Psoas muscle (tissue), 7 donors: ENCODE measurements at regions not wholly inside any gene's neighbourhood (a gene's known extent, or its start where the extent isn't known, plus 50 kb on each side); places are given as distances from the start of the nearest gene placed in this dataset.
A peak's percentile ranks its signal among the peaks of the same experiment; 100 is the strongest.

Experiments used
- ATAC-seq, 4 donors: fragments of 200-7000 bp; cut with Tn5 transposase; one replicate each; pipeline ENCODE4 v1.9.1; 2020; ENCODE audit warnings: moderate library complexity in 3 of 4, mild to moderate bottlenecking in 2 of 4
- DNase-seq, 2 donors: peaks; one replicate each; pipeline ENCODE4 v3.0.0-alpha.2; 2020
- H3K27ac ChIP-seq: fragments of 200-600 bp; one replicate; pipeline ENCODE4 v1.8.0; 2022
- H3K27me3 ChIP-seq, 3 donors: fragments of 200-600 bp in 1 of 3; one replicate each; pipeline versions ENCODE4 v1.6.1 to v1.8.0; 2013 to 2022; ENCODE audit warnings: low read length in 2 of 3, mild to moderate bottlenecking in 2 of 3, moderate library complexity in 1 of 3; ENCODE audit not compliant: insufficient read depth in 3 of 3
- H3K36me3 ChIP-seq, 2 donors: fragments of 200-600 bp in 1 of 2; one replicate each; pipeline versions ENCODE4 v1.6.1 to v1.8.0; 2013 to 2022; ENCODE audit warnings: low read depth in 1 of 2, mild to moderate bottlenecking in 1 of 2, moderate library complexity in 1 of 2; ENCODE audit not compliant: insufficient read depth in 1 of 2
- H3K4me1 ChIP-seq: fragments of 200-600 bp; one replicate; pipeline ENCODE4 v1.8.0; 2022
- H3K4me3 ChIP-seq: fragments of 200-600 bp; one replicate; pipeline ENCODE4 v1.8.0; 2022; ENCODE audit warnings: mild to moderate bottlenecking
- H3K9me3 ChIP-seq: fragments of 200-600 bp; one replicate; pipeline ENCODE4 v1.8.0; 2022
- WGBS, 3 donors: extraction: QIAGEN DNeasy Blood & Tissue Kit; methylation state at CpG; one replicate each; pipeline versions ENCODE4 v1.1.6 to v1.1.7; 2013; 5-methylcytosine and 5-hydroxymethylcytosine counted together
- intact Hi-C, 2 donors: fragments of 100-400 bp; cut with DNase I; formaldehyde crosslinking; loops; one replicate each; pipeline versions ENCODE4 v1.11.0 to v1.14.2; 2022
- TF ChIP-seq, protein P1 (sequence below): fragments of 200-600 bp; IDR thresholded peaks from one replicate; pipeline ENCODE4 v1.8.0; 2022; ENCODE audit warnings: antibody characterized with exemption
- donor health status: healthy with polysubstance abuse.
- donor health status: DM: no; HTN: no; CAD: no; lungs with moderate emphysema.
- donor health status: Bipolar disorder and iron deficiency.
- donor health status: healthy.
- donor health status: DM: yes; HTN: yes; CAD: no.
- donor health status: DM: no; HTN: no; CAD: no.
- donor health status: DM: yes; HTN: yes; CAD: no.

DNA sequence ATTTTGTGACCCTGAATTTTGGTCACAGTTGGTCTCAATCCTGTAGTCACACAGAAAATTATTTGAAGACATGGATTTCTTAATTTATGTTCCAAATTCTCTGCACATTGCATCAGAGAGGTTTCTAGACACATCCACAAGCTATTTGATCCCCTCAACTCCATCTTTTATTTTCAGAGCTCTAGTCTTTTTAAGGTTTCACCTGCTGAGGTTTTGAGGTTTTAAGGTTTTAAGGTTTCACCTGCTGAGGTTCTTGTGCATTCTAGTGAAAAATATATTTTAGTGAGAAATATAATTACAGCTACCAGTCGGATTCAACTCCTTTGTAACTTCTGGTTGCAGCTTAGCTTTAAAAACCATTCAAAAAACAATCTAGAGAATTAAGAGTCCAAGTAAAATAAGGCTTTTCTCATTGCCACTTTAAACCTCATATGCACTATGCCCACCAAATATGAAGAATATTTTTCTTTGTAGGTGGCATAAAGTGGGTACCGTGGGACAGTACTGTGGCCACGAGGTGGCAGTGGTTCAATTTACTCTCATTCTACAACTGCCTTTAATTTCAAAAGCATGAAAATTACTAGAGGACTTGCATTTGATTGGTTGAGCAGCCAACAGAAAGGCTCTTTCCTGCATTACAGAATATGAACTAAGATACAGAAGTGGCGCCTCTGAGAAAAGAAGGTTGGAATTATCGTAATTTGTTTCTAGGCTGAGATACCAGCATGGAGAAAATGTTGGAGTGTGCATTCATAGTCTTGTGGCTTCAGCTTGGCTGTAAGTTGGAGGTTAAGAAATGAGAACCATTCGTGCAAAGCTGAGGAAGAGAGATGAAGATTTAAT, 366.5 kb upstream of the OR4E1 start:
- H3K9me3 ChIP-seq: no peaks in the 10 kb centered on the region
- no peaks in the 10 kb centered on the region for H3K4me1 ChIP-seq
- H3K27me3 ChIP-seq: peaks cover 0 to 4% (median 0%) of the 10 kb centered on the region in 3 donors
- DNase-seq: peak in 1 of 2 donors; percentile 8
- no peak for ATAC-seq
- TF ChIP-seq, protein P1, sequence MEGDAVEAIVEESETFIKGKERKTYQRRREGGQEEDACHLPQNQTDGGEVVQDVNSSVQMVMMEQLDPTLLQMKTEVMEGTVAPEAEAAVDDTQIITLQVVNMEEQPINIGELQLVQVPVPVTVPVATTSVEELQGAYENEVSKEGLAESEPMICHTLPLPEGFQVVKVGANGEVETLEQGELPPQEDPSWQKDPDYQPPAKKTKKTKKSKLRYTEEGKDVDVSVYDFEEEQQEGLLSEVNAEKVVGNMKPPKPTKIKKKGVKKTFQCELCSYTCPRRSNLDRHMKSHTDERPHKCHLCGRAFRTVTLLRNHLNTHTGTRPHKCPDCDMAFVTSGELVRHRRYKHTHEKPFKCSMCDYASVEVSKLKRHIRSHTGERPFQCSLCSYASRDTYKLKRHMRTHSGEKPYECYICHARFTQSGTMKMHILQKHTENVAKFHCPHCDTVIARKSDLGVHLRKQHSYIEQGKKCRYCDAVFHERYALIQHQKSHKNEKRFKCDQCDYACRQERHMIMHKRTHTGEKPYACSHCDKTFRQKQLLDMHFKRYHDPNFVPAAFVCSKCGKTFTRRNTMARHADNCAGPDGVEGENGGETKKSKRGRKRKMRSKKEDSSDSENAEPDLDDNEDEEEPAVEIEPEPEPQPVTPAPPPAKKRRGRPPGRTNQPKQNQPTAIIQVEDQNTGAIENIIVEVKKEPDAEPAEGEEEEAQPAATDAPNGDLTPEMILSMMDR: peak; percentile 9
- H3K27ac ChIP-seq: no peak overlapping the region
- H3K4me3 ChIP-seq: no peak overlapping the region
- intact Hi-C loops: no loop called here
- WGBS, 3 donors: 45 to 49% (median 45%) methylated on average over 6 of the region's 6 CpGs
- no peaks in the 10 kb centered on the region for H3K36me3 ChIP-seq

DNA sequence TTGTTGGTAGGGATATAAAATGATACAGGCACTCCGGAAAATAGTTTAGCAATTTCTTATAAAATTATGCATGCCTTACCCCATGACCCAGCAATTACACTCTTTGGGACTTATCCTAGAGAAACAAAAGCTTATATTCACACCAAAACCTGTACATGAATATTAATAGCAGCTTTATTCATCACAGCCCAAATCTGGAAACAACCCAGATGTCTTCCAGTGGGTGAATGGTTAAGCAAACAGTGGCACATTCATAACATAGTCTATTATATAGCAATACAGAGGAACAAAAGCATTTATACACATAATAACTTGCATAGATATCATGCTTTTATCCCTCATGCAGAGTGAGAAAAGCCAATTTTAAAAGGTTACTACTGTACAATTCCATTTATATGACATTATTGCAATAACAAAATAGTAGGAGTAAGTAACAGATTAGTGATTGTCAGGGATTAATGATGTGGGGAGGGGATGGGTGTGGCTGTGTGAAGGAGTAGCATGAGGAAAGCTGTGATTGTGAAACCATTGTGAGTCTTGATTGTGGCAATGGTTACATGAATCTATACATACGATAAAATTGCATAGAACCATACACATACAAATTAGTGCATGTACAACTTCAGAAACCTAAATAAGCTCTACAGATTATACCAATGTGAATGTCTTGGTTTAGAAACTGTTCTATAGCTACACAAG, 363.1 kb upstream of the OR4E1 start:
- H3K36me3 ChIP-seq: no peaks in the 10 kb centered on the region
- H3K4me3 ChIP-seq: no peak overlapping the region
- H3K9me3 ChIP-seq: no peaks in the 10 kb centered on the region
- TF ChIP-seq, protein P1: no peak
- 44 to 67% (median 49%) methylated on average over 2 of the region's 2 CpGs for WGBS, 3 donors
- intact Hi-C loops: no loop called here
- ATAC-seq (no peak), DNase-seq (no peak)
- no peaks in the 10 kb centered on the region for H3K4me1 ChIP-seq
- H3K27me3 ChIP-seq: no peaks in the 10 kb centered on the region
- H3K27ac ChIP-seq: no peak overlapping the region

DNA sequence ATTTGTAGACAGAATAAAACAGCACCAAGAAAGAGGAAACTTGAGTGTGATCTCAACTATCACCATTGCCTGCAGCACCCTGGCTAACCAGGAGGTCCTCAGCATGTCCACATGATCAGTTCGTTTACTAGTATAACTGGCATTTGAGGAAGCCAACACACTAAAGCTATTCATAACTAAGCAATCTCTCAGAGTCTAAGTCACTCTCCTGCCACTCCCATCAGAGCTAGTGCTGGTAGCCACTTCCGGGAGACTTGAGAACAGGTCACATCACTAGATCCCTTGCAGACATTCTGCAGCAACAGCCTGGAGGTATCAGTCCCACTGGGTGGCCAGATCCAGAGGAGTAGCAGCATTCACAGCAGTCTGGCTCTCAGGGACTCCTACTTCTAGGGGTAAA, 352.9 kb upstream of the OR4E1 start:
- DNase-seq (no peak), ATAC-seq (no peak)
- Histone ChIP-seq H3K27me3 (no peaks in the 10 kb centered on the region), H3K36me3 (no peaks in the 10 kb centered on the region), H3K9me3 (no peaks in the 10 kb centered on the region), H3K4me3 (no peak overlapping the region), H3K27ac (no peak overlapping the region), H3K4me1 (no peaks in the 10 kb centered on the region)
- intact Hi-C loops: no loop called here
- TF ChIP-seq, protein P1: no peak
- 46 to 75% (median 57%) methylated on average over 2 of the region's 2 CpGs for WGBS, 3 donors

DNA sequence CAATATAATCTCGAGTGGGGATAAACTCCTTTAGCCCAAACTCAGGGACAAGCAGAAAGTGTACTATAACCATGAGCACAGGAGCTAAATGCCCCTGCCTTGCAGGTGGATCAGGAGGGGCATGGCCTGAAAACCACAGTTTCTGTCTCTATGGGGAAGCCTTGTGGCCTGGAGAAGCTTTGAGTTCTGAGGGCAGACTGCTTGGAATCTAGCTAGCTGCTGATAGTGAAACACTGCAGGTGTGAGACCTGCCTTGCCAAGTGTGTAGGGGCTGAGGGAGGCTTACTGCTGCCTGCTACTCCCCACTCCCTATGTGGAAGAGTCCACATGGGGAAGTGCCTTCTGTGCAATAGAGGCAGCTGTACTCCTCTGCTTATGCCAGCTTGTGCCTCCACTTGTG, 352.3 kb upstream of the OR4E1 start:
- no peak for DNase-seq
- Histone ChIP-seq H3K4me1 (no peaks in the 10 kb centered on the region), H3K4me3 (no peak overlapping the region), H3K27me3 (no peaks in the 10 kb centered on the region), H3K9me3 (no peaks in the 10 kb centered on the region), H3K36me3 (no peaks in the 10 kb centered on the region), H3K27ac (no peak overlapping the region)
- ATAC-seq: no peak
- intact Hi-C loops: no loop called here
- TF ChIP-seq, protein P1: no peak
- WGBS, 3 donors: 54 to 67% (median 56%) methylated on average over 1 of the region's 1 CpG
